Thyroid gland (tissue), 4 donors: ENCODE measurements at regions not wholly inside any gene's neighbourhood (a gene's known extent, or its start where the extent isn't known, plus 50 kb on each side); places are given as distances from the start of the nearest gene placed in this dataset.

Experiments used
- DNase-seq, 2 donors: peaks; one replicate each; pipeline ENCODE4 v3.0.0-alpha.2; 2019
- H3K27ac ChIP-seq, 3 donors: fragments of 200-600 bp; sonication (generic); 1 replicate in 2 of 3; 2 replicates in 1 of 3; pipeline ENCODE4 v1.5.1; 2016 to 2019; ENCODE audit warnings: mild to moderate bottlenecking in 1 of 3, moderate library complexity in 1 of 3
- H3K27me3 ChIP-seq: fragments of 200-600 bp; sonication (generic); one replicate; pipeline ENCODE4 v1.5.1; 2019
- H3K36me3 ChIP-seq, 2 donors: fragments of 200-600 bp; sonication (generic); one replicate each; pipeline ENCODE4 v1.5.1; 2016 to 2019
- H3K4me1 ChIP-seq, 2 donors: fragments of 200-600 bp; sonication (generic); one replicate each; pipeline ENCODE4 v1.5.1; 2017 to 2019
- H3K4me3 ChIP-seq, 3 donors: fragments of 200-600 bp; sonication (generic); replicated peaks in 1 of 3; 1 replicate in 2 of 3; 2 replicates in 1 of 3; pipeline ENCODE4 v1.5.1; 2016; ENCODE audit warnings: mild to moderate bottlenecking in 1 of 3
- H3K9me3 ChIP-seq: fragments of 200-600 bp; sonication (generic); one replicate; pipeline ENCODE4 v1.5.1; 2017
- CTCF ChIP-seq, 6 experiments: fragments of 200-600 bp in 3 of 6; fragments of 450-650 bp in 3 of 6; sonication (generic) in 3 of 6; IDR thresholded peaks; one replicate each; pipeline ENCODE4 v1.5.1; 2016 to 2019; ENCODE audit warnings: antibody characterized with exemption in 6 of 6, mild to moderate bottlenecking in 2 of 6, inconsistent platforms in 1 of 6, moderate library complexity in 1 of 6
- POLR2A ChIP-seq, 2 donors: fragments of 450-650 bp; IDR thresholded peaks; one replicate each; pipeline ENCODE4 v1.6.1; 2017; ENCODE audit warnings: antibody characterized with exemption in 2 of 2, mild to moderate bottlenecking in 2 of 2, moderate library complexity in 1 of 2
- WGBS, 2 donors: methylation state at CpG; one replicate each; pipeline ENCODE4 v1.1.5; 2017; 5-methylcytosine and 5-hydroxymethylcytosine counted together
- intact Hi-C: fragments of 100-400 bp; cut with DNase I; formaldehyde crosslinking; loops from one replicate; pipeline ENCODE4 v1.15.1; 2023

- Histone ChIP-seq H3K36me3 (no peaks in the 10 kb centered on the region), H3K4me3 (no peak overlapping the region), H3K27me3 (no peaks in the 10 kb centered on the region), H3K27ac (no peak overlapping the region), H3K9me3 (no peaks in the 10 kb centered on the region), H3K4me1 (no peaks in the 10 kb centered on the region)
- 74 to 76% methylated on average over 6 of the region's 6 CpGs for WGBS, 2 donors
- intact Hi-C loops = no loop called here
- DNase-seq = no peak
- TF ChIP-seq CTCF (IDR thresholded peaks at IDR 0.05) (no peak), POLR2A (IDR thresholded peaks at IDR 0.05) (no peak)
These were observed 1036.6 kb downstream of the NTRK3 start for GRCh38 chr15:87219650-87220615.

GRCh38 chr15:87215100-87215499 lies 1041.4 kb downstream of the NTRK3 start:
- TF ChIP-seq POLR2A (IDR thresholded peaks at IDR 0.05) (no peak), CTCF (IDR thresholded peaks at IDR 0.05) (no peak)
- DNase-seq = no peak
- no peak overlapping the region for H3K4me3 ChIP-seq
- no peaks in the 10 kb centered on the region for H3K27me3 ChIP-seq
- no peaks in the 10 kb centered on the region for H3K36me3 ChIP-seq
- intact Hi-C loops = no loop called here
- no peaks in the 10 kb centered on the region for H3K9me3 ChIP-seq
- H3K27ac ChIP-seq = no peak overlapping the region
- no peaks in the 10 kb centered on the region for H3K4me1 ChIP-seq
- 92 to 94% methylated on average over 1 of the region's 1 CpG for WGBS, 2 donors

GRCh38 chr15:87213626-87214025 lies 1042.9 kb downstream of the NTRK3 start:
- WGBS, 2 donors = 40 to 51% methylated on average over 6 of the region's 6 CpGs
- intact Hi-C loops = no loop called here
- peak; percentile 32 to 36 for DNase-seq
- Histone ChIP-seq H3K4me1 (no peaks in the 10 kb centered on the region), H3K9me3 (no peaks in the 10 kb centered on the region), H3K27me3 (no peaks in the 10 kb centered on the region), H3K36me3 (no peaks in the 10 kb centered on the region), H3K4me3 (no peak overlapping the region), H3K27ac (no peak overlapping the region)
- no peak for TF ChIP-seq CTCF (IDR thresholded peaks at IDR 0.05)
- TF ChIP-seq POLR2A (IDR thresholded peaks at IDR 0.05) = no peak

- Histone ChIP-seq H3K27ac (no peak overlapping the region), H3K36me3 (no peaks in the 10 kb centered on the region), H3K9me3 (no peaks in the 10 kb centered on the region), H3K4me3 (no peak overlapping the region), H3K27me3 (no peaks in the 10 kb centered on the region), H3K4me1 (no peaks in the 10 kb centered on the region)
- intact Hi-C loops = no loop called here
- WGBS, 2 donors = 41 to 42% methylated on average over 4 of the region's 4 CpGs
- DNase-seq = no peak
- TF ChIP-seq POLR2A (IDR thresholded peaks at IDR 0.05) (no peak), CTCF (IDR thresholded peaks at IDR 0.05) (no peak)
These were observed 1044.5 kb downstream of the NTRK3 start for GRCh38 chr15:87212041-87212440.

GRCh38 chr15:87211547-87211946 lies 1045.0 kb downstream of the NTRK3 start:
- no peak overlapping the region for H3K4me3 ChIP-seq
- no peaks in the 10 kb centered on the region for H3K9me3 ChIP-seq
- TF ChIP-seq CTCF (IDR thresholded peaks at IDR 0.05) (no peak), POLR2A (IDR thresholded peaks at IDR 0.05) (no peak)
- no peaks in the 10 kb centered on the region for H3K4me1 ChIP-seq
- H3K27me3 ChIP-seq = no peaks in the 10 kb centered on the region
- no peak for DNase-seq
- intact Hi-C loops = no loop called here
- no peaks in the 10 kb centered on the region for H3K36me3 ChIP-seq
- H3K27ac ChIP-seq = no peak overlapping the region
- 88 to 96% methylated on average over 1 of the region's 1 CpG for WGBS, 2 donors
